ENCODE measurements at regions not wholly inside any gene's neighbourhood (a gene's known extent, or its start where the extent isn't known, plus 50 kb on each side); places are given as distances from the start of the nearest gene placed in this dataset.

- TF ChIP-seq YY1 (IDR thresholded peaks at IDR 0.05; ENCODE audit: insufficient read depth, insufficient read length) (no peak), ZNF274 (IDR thresholded peaks at IDR 0.05; ENCODE audit: low read depth, low read length) (no peak), SUZ12 (IDR thresholded peaks at IDR 0.05; ENCODE audit: extremely low read depth, insufficient read depth, insufficient read length) (no peak)
These were observed 83.2 kb upstream of the CHST15 start for GRCh38 chr10:124176349-124177179.

All from NT2/D1 (cell line).